HG03108 (cell line): ENCODE measurements at regions not wholly inside any gene's neighbourhood (a gene's known extent, or its start where the extent isn't known, plus 50 kb on each side); places are given as distances from the start of the nearest gene placed in this dataset.

Source experiments
- ATAC-seq: cut with Tn5 transposase; IDR thresholded peaks from one replicate; pipeline ENCODE4 v1.9.1; 2021; ENCODE audit warnings: moderate library complexity; ENCODE audit not compliant: unreplicated experiment

GRCh38 chr1:29457496-29458368 lies 221.4 kb downstream of the PTPRU start:
- no peak for ATAC-seq

GRCh38 chr1:29456685-29457435 lies 220.5 kb downstream of the PTPRU start:
- ATAC-seq: no peak

GRCh38 chr1:29455781-29456180 lies 219.5 kb downstream of the PTPRU start:
- no peak for ATAC-seq

GRCh38 chr1:29454616-29455380 lies 218.5 kb downstream of the PTPRU start:
- no peak for ATAC-seq

GRCh38 chr1:29453502-29454240 lies 217.3 kb downstream of the PTPRU start:
- ATAC-seq: no peak

GRCh38 chr1:29452463-29453230 lies 216.3 kb downstream of the PTPRU start:
- ATAC-seq: no peak

- no peak for ATAC-seq
These were observed 215.1 kb downstream of the PTPRU start for GRCh38 chr1:29451368-29451892.

GRCh38 chr1:29450591-29450990 lies 214.3 kb downstream of the PTPRU start:
- no peak for ATAC-seq

- ATAC-seq: no peak
These were observed 212.3 kb downstream of the PTPRU start for GRCh38 chr1:29448456-29449235.

- no peak for ATAC-seq
These were observed 211.0 kb downstream of the PTPRU start for GRCh38 chr1:29447368-29447767.

GRCh38 chr1:29444782-29445729 lies 208.7 kb downstream of the PTPRU start:
- no peak for ATAC-seq

- ATAC-seq: no peak
These were observed 207.9 kb downstream of the PTPRU start for GRCh38 chr1:29444081-29444715.

GRCh38 chr1:29441916-29442668 lies 205.8 kb downstream of the PTPRU start:
- ATAC-seq: no peak

- ATAC-seq: no peak
These were observed 203.3 kb downstream of the PTPRU start for GRCh38 chr1:29439615-29440014.

- ATAC-seq: no peak
These were observed 202.7 kb downstream of the PTPRU start for GRCh38 chr1:29438991-29439390.

- ATAC-seq: no peak
These were observed 201.6 kb downstream of the PTPRU start for GRCh38 chr1:29437946-29438345.
